Calu3 (cell line): ENCODE measurements at regions not wholly inside any gene's neighbourhood (a gene's known extent, or its start where the extent isn't known, plus 50 kb on each side); places are given as distances from the start of the nearest gene placed in this dataset.
"Not testable (repeated sequence)": the region's sequence is repeated elsewhere in the genome, so short reads cannot be mapped to it uniquely, and the experiment has no call there.

Experiments used
- BruUV-seq: library from RNA; stranded (reverse); fragments of 400-500 nt; replicated peaks from 2 replicates; lab custom pipeline; 2021; lab: Mats Ljungman, UMichigan
- CTCF ChIA-PET: fragments of 300-600 bp; sonication (Branson Sonifier 250); formaldehyde crosslinking; loops from one replicate; lab custom pipeline; 2022; ENCODE audit warnings: antibody characterized with exemption; lab: Charles Lee
- DNase-seq: peaks from one replicate; pipeline ENCODE4 v3.0.0; 2022
- H3K27ac Mint-ChIP-seq: one replicate; pipeline ENCODE4 v1.8.0; 2022; ENCODE audit warnings: mixed read lengths; ENCODE audit not compliant: unreplicated experiment
- H3K27me3 Mint-ChIP-seq: one replicate; pipeline ENCODE4 v1.8.0; 2022; ENCODE audit warnings: mixed read lengths; ENCODE audit not compliant: unreplicated experiment
- H3K36me3 Mint-ChIP-seq: one replicate; pipeline ENCODE4 v1.8.0; 2022; ENCODE audit warnings: mild to moderate bottlenecking, moderate library complexity, mixed read lengths; ENCODE audit not compliant: insufficient read depth, unreplicated experiment
- H3K4me1 Mint-ChIP-seq: one replicate; pipeline ENCODE4 v1.8.0; 2022; ENCODE audit warnings: mild to moderate bottlenecking, low read depth, mixed read lengths; ENCODE audit not compliant: unreplicated experiment
- H3K4me3 Mint-ChIP-seq: one replicate; pipeline ENCODE4 v1.8.0; 2022; ENCODE audit warnings: mild to moderate bottlenecking, low read depth, moderate library complexity, mixed read lengths; ENCODE audit not compliant: unreplicated experiment
- H3K9me3 Mint-ChIP-seq: one replicate; pipeline ENCODE4 v1.8.0; 2022; ENCODE audit warnings: low read depth, mixed read lengths; ENCODE audit not compliant: unreplicated experiment
- intact Hi-C: fragments of 100-400 bp; cut with micrococcal nuclease; formaldehyde crosslinking; loops from one replicate; pipeline ENCODE4 v1.10.0; 2022; ENCODE audit not compliant: unreplicated experiment

- H3K27ac Mint-ChIP-seq, BruUV-seq, CTCF ChIA-PET, H3K9me3 Mint-ChIP-seq, intact Hi-C loops, H3K4me1 Mint-ChIP-seq, DNase-seq, H3K4me3 Mint-ChIP-seq, H3K27me3 Mint-ChIP-seq, H3K36me3 Mint-ChIP-seq: not testable (repeated sequence)
Observed at GRCh38 chr21:6125549-6126240, 4395.7 kb upstream of the TPTE start.

DNA sequence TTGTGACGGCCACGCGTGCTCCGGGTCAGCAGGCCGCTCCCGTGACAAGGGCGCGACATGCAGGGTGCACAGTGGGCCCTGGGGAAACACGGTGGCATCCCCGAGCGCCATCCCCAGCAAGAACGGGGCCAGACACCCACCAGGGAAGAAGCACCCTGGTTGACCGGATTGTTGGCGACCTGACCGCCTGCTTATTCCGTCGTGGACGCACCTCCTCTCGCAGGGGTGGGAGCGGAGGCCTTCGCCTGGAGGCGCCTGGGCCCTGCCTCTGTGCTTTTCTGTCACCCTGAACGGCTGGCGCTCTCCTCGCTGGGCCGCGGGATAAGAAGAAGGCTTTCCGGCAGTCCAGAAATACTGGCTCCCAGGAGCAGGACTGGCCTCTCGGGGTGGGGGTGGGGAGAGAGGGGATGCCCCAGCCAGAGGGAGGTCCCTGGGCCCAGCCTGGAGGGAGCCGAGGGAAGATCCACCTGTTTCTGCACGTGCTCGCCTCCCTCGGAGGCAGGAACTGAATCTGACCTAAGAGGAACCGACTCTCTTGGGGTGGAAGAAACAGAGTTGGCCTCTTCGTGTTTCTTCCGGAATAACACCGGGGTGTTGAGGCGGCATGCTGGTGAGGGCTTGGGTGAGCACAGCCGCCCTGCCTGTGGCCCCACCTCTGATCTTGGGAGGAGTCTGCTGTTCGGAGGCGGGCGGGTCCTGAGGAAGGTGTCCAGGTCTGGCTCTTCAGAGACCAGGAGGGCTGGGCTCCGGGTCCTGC is 4394.2 kb upstream of the TPTE start:
- H3K27me3 Mint-ChIP-seq, DNase-seq, BruUV-seq, H3K36me3 Mint-ChIP-seq, H3K9me3 Mint-ChIP-seq, H3K4me1 Mint-ChIP-seq, intact Hi-C loops, H3K4me3 Mint-ChIP-seq, CTCF ChIA-PET, H3K27ac Mint-ChIP-seq: not testable (repeated sequence)

DNA sequence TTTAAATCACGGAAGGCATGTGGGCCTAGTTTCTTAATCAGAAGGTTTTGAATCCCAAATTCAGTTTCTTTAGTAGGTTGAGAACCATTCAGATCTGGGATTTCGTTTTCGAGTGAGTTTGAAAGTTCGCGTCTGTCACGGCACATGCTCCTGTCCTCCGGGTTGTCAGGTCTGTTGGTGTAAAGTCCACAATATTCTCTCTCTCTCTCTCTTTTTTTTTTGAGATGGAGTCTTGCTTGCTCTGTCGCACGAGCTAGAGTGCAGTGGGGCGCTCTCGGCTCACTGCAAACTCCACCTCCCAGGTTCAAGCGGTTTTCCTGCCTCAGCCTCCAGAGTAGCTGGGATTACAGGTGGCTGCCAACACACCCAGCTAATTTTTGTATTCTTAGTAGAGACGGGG is 4390.6 kb upstream of the TPTE start:
- DNase-seq, intact Hi-C loops: not testable (repeated sequence)

GRCh38 chr21:6133373-6133772 is 4388.0 kb upstream of the TPTE start:
- intact Hi-C loops, H3K36me3 Mint-ChIP-seq, DNase-seq, H3K9me3 Mint-ChIP-seq, CTCF ChIA-PET, H3K4me1 Mint-ChIP-seq, H3K27me3 Mint-ChIP-seq, BruUV-seq, H3K27ac Mint-ChIP-seq, H3K4me3 Mint-ChIP-seq: not testable (repeated sequence)

More for the DNA sequence above, 4390.6 kb upstream of the TPTE start:
- H3K4me1 Mint-ChIP-seq, H3K4me3 Mint-ChIP-seq, H3K27me3 Mint-ChIP-seq, H3K27ac Mint-ChIP-seq, CTCF ChIA-PET, BruUV-seq, H3K9me3 Mint-ChIP-seq, H3K36me3 Mint-ChIP-seq: not testable (repeated sequence)

GRCh38 chr21:6133852-6134630 is 4387.3 kb upstream of the TPTE start:
- H3K4me1 Mint-ChIP-seq, H3K4me3 Mint-ChIP-seq, H3K36me3 Mint-ChIP-seq, H3K9me3 Mint-ChIP-seq, H3K27ac Mint-ChIP-seq, BruUV-seq, H3K27me3 Mint-ChIP-seq, CTCF ChIA-PET, DNase-seq, intact Hi-C loops: not testable (repeated sequence)

DNA sequence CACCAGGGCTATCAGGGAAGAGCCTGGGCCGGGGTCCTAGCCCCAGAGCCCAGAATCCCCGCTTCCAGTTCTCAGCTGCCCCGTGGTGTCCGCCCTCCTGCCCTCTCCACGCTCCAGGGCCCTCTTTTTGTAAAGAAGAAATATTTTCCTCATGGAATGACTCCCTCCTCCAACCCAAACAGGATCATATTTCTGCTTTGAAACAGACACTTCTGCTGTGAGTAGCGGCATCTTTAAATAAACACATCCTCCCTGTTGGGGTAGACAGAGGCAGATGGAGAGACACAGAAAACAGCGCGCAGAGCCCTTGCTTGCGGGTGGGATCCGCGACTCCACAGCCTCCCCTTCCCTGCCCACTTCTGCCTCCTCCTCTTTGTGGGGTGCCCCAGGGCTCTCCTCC is 4384.7 kb upstream of the TPTE start:
- BruUV-seq, H3K36me3 Mint-ChIP-seq, H3K9me3 Mint-ChIP-seq, CTCF ChIA-PET, H3K27ac Mint-ChIP-seq, intact Hi-C loops, H3K4me1 Mint-ChIP-seq, DNase-seq, H3K4me3 Mint-ChIP-seq, H3K27me3 Mint-ChIP-seq: not testable (repeated sequence)

GRCh38 chr21:6138244-6139136 is 4382.9 kb upstream of the TPTE start:
- H3K9me3 Mint-ChIP-seq, BruUV-seq, H3K4me3 Mint-ChIP-seq, H3K27me3 Mint-ChIP-seq, H3K27ac Mint-ChIP-seq, H3K36me3 Mint-ChIP-seq, H3K4me1 Mint-ChIP-seq, DNase-seq, CTCF ChIA-PET, intact Hi-C loops: not testable (repeated sequence)

DNA sequence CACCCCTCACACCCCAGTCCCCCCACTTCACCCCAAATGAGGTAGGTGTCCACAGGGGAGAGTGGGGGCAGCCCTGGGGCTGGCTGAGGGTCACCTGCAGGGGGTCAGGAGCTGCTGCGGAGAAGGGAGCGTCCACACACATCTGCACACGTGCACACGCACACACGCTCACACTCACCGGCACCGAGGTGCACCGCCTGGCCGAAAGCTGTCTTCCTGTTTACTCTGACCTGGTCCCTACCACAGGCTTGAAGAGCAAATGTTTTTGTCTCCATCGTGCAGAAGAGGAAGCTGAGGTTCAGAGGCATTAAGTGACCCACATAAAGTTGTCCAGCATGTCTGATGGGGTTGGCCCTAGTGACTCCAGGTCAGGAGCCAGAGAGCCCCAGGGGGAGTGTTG is 4382.1 kb upstream of the TPTE start:
- H3K4me1 Mint-ChIP-seq, H3K27me3 Mint-ChIP-seq, CTCF ChIA-PET, H3K36me3 Mint-ChIP-seq, H3K27ac Mint-ChIP-seq, BruUV-seq, H3K9me3 Mint-ChIP-seq, H3K4me3 Mint-ChIP-seq, intact Hi-C loops, DNase-seq: not testable (repeated sequence)

DNA sequence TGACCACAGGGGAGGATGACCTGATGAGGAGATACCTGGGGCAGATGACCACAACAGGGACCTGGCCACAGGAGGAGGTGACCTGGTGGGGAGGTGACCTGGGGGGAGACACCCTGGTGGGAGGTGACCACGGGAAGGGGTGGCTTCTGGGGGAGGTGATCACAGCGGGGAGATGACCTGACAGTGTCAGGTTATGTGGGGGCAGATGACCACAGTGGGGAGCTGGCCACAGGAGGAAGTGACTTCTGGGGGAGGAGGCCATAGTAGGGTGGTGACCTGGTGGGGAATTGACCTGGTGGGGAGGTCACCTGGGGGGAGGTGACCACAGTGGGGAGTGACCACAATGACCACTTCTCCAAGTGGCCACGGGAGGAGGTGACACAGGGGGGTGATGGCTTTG is 4381.5 kb upstream of the TPTE start:
- H3K27ac Mint-ChIP-seq, DNase-seq, H3K4me3 Mint-ChIP-seq, H3K36me3 Mint-ChIP-seq, BruUV-seq, H3K9me3 Mint-ChIP-seq, intact Hi-C loops, CTCF ChIA-PET, H3K4me1 Mint-ChIP-seq, H3K27me3 Mint-ChIP-seq: not testable (repeated sequence)
